HG03521 (cell line): ENCODE measurements at regions not wholly inside any gene's neighbourhood (a gene's known extent, or its start where the extent isn't known, plus 50 kb on each side); places are given as distances from the start of the nearest gene placed in this dataset.
"Not testable (repeated sequence)": the region's sequence is repeated elsewhere in the genome, so short reads cannot be mapped to it uniquely, and the experiment has no call there.

Experiments used
- ATAC-seq: cut with Tn5 transposase; IDR thresholded peaks from one replicate; pipeline ENCODE4 v1.9.1; 2021; ENCODE audit warnings: mild to moderate bottlenecking, moderate library complexity; ENCODE audit not compliant: unreplicated experiment

DNA sequence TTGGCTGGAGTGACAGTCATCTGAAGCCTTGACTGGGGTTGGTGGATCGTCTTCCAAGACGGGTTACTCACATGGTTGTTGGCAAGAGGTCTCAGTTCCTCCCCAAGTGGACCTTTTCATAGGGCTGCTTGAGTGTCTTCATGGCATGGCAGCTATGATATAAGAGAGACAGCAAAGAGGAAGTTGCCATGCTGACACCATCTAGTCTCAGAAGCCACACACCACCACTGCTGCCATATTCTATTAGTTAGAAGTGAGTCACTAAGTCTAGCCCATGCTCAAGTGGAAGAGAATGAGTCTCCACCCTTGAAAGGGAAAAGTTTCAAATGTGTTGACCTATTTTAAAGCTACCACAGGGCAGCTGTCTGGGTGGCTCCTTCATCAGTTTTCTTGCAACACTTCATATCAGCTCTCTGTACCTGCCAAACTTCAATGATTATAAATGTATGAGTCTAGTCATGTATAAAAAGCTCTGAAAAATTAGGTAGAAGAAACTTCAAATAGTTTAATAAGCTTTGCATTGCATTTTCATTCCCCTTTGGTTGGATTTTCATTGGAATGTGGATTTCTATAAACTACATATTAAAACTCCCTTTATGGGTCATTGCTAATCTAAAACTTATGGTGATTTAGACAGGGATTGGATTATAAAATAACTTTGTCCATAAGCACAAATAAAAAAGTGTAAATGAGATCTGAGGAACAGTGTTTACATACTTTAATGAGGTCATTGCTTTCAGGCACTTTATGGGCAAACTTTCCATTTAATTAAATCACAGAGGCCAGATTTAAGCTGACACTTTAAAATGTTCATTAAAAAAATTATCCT, 68.0 kb upstream of the ATXN3L start:
- no peak for ATAC-seq

DNA sequence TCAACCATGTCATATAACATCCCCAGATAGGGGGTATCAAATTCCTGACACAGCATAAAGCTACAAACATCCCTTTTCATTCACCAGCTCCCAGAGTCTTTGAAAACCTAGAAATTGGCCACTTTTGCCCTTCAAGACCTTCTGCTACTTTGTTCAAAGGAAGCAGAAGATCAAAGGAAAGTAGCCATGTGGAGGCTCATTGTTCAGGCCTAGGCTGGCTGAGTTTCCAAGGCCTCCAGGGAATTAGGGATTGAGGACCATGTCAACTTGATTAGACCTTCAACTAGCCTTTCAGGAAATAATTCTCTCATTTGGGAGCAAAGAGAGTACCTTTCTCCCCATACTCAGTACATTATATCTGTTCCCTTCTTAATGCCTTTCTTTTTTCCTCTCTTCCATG, 66.8 kb upstream of the ATXN3L start:
- ATAC-seq: no peak

DNA sequence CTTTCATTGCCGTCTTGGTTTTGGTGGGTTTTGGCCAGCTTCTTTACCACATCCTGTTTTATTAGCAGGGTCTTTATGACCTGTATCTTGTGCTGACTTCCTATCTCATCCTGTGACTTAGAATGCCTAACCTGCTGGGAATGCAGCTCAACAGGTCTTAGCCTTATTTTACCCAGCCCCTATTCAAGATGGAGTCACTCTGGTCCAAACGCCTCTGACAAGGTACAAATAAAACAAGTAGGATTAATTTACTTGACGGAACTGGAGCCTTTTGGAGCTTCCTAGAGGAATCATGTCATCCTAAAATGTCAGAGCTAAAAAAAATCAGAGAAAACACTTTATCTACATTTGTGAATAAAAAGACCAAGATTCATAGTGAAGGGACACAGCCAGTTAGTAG, 66.2 kb upstream of the ATXN3L start:
- no peak for ATAC-seq

DNA sequence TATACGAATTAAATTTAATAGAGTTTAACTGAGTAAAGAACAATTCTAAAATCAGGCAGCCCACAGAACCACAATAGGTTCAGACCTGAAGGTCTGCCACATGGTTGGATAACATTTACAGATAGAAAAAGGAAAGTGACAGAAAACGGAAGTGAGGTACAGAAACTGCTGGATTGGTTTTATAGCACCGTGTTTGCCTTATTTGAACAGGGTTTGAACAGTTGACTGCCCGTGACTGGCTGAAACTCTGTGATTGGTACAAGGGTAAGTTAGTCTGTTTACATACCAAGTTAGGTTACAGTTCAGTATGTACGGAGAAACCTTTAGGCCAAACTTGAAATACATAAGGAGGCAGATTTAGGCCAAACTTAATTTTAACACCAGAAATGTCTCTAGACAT, 64.1 kb upstream of the ATXN3L start:
- ATAC-seq: no peak

DNA sequence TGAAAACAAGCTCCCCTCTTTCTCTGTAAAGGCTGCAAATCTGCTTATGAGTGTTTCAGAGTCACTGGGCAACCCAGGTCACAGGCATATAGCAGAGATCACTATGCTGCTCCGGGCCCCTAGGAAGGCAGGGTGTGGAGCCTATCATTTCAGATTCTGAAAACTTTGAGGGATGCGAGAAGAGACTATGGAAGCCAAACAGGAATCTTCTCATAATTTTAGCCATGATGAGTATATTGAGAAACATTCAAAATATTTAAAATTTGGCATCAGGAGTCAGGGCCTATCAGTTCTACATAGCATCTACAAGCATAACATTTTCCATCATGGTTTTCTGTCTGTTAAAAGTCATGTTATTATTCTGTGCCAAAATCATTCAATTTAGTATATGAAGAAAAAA, 61.7 kb upstream of the ATXN3L start:
- no peak for ATAC-seq

DNA sequence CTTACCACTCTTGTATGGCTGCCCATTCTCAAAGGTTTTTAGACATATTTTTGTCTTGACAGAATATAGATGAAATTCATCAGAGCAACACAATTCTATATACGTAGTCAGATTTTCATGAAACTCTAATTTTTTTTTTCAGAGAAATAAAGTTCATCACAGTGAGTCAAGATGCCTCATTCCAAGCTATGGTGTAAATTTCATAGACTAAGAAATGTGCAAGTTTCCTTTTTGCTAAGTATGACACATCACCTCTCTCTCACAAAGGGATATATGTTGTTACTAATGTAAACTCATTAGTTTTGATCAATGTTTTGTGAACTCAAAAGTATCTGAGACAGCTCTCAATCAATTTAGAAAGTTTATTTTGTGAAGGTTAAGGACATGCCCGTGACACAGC, 60.4 kb upstream of the ATXN3L start:
- ATAC-seq: no peak

DNA sequence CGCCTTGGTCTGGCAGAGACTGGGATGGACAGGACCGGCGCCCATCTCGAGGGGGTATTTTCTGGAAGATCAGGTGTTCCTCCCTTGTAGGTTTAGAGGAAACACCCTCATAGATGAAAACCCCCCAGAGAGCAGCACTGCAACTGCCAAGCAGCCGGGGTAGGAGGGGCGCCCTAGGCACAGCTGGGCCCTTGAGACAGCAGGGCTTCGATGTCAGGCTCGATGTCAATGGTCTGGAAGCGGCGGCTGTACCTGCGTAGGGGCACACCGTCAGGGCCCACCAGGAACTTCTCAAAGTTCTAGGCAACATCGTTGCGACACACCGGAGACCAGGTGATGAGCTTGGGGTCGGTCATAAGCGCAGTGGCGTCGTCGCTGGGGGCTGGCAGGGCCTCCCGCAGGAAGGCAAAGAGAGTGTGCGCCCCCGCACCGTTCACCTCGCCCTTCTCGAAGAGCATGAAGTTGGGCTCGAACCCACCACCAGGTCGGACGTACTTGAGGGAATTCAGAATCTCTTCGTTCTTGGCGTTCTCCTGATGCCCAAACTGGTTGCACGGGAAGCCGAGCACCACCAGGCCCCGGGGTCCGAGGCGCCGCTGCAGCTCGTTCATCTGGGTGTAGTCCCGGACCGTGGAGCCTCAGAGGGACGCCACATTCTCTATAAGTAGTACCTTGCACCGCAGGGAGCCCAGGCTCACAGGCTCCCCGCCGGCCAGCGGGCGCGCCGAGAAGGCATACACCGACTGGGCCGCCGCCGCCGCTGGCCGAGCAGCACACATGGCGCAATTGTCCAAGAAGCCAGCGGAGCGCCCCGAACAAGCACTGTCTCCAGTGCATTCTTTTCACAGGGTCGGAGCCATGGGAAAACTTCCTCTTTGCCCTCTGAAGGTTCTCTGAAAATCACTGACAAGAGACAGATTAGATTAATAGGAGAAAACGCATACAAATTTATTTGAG, 59.0 kb upstream of the ATXN3L start:
- ATAC-seq: not testable (repeated sequence)

DNA sequence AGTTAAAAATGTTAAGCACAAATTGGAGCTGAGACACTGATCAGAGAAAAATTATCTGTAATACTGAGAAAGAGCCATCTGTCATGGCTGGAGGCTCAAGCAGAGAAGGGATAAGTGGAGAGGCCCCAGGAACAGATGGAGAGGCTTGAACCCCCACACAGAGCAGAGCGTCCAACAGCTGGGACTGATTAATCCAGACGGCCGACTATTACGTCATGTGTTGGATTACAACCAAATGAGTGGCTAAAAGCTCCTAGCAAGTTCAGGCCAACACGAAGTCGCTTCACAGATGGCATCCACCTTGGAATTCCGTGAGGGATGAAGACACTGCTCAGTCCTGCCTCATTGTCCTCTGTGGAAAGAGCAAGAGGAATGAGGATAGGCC, 57.7 kb upstream of the ATXN3L start:
- ATAC-seq: no peak

DNA sequence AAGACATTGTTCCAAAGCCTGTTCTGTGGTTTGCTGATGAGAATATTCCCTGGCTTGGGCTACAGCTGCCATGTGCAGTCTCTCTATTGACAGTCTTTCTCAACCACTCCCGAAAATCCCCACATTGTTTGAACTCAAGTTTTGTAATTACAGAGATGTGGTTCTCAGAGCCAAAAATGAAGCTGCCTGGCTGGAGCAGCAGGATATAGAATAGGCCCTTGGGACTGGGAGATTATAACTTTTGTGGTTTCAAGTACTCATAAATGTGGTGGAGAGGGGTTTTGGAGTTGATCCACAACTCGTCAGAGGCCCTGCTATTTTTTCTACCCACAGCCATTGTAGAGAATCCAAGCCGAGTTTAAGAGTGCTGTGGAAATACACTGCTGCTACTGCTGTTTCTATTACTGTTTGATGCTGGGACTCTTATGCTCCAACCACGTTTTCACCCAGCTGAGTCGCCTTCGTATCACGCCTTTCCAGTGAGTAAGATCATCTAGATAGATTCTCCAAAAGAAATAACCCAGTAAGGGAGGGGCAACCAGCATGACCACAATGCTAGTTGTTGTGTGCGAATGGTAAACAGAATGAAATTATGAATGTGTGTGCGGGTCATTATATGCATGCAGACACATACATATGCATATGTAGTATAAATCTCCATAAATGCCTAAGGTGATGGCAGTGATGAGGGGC, 57.1 kb upstream of the ATXN3L start:
- ATAC-seq: no peak

DNA sequence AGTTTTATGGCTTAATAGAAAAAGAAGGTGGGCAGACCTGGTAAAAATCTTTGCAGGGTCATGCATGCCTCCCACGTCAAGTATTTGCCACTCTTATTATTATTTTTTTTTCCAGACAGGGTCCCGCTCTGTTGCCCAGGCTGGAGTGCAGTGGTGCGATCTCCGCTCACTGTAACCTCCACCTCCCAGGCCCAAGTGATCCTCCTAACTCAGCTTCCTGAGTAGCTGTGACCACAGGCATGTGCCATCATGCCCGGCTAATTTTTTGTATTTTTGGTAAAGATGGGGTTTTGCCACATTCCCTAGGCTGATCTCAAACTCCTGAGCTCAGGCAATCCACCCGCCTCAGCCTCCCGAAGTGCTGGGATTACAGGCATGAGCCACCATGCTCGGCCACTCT, 55.7 kb upstream of the ATXN3L start:
- ATAC-seq: not testable (repeated sequence)

DNA sequence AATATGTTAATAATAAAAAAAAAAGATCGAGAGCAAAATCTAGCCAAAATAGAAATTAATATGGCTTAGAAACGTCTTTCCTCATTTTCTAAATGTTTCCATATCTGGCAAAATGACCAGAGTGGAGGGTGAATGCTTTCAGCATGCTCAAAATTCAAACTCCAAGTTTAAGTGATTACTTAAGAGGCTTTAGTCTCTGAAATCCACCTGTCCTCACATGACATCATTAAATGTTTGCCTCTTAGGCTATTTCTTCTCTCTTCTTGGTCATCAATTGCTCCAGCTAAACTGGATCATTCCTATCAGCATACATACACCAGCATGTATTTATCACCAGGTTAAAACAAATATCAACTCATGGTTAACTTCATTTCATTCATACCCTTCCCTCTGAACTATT, 54.5 kb upstream of the ATXN3L start:
- ATAC-seq: no peak

DNA sequence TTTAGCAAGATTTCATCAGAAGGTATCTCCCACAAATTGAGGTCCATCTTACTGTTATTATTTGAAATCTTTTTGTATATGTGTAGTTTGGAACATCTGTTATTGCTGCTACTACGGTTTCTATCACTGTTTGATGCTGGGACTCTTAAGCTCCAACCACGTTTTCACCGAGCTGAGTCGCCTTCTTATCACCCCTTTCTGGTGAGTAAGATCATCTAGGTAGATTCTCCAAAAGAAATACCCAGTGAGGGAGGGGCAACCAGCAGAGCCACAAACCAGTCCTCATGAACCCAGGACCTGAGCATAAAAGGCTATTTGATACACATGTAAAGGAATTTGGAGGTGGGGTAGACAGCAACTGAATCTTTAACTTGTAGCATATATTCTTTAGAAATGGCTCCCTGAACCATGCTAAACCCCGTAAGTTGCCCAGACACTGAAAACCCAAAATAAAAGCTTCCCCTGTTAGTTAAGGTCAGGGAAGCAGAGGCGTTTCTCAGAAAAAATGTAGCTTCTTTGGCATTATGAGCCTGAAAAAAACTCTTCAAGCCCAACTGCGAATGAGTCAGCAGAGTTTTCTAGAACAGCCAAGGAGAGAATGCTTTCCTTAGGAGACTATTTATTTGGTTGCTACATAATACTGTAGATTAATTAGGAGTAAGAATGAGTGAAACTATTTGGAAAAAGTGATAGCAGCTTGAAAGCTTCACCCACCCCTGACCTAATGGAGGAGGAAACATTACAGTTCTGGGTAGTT, 53.8 kb upstream of the ATXN3L start:
- no peak for ATAC-seq

DNA sequence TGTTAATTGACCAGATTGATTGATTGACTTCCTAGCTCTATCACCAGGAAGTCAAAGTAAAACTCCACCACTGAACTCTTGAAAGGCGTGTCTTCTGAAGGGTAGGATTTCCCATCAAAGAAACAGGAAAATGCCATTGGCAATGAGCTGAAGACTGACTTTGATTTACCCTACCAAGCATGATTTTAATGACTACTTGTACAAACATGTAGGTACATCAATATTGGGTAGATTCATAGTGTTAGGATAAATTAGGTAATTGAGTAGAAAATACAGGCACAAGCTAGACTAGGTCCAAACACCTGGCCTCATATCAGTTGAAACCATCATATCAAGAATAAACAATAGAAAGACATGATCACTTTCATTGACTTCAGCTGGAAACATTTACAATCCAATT, 53.2 kb upstream of the ATXN3L start:
- no peak for ATAC-seq

DNA sequence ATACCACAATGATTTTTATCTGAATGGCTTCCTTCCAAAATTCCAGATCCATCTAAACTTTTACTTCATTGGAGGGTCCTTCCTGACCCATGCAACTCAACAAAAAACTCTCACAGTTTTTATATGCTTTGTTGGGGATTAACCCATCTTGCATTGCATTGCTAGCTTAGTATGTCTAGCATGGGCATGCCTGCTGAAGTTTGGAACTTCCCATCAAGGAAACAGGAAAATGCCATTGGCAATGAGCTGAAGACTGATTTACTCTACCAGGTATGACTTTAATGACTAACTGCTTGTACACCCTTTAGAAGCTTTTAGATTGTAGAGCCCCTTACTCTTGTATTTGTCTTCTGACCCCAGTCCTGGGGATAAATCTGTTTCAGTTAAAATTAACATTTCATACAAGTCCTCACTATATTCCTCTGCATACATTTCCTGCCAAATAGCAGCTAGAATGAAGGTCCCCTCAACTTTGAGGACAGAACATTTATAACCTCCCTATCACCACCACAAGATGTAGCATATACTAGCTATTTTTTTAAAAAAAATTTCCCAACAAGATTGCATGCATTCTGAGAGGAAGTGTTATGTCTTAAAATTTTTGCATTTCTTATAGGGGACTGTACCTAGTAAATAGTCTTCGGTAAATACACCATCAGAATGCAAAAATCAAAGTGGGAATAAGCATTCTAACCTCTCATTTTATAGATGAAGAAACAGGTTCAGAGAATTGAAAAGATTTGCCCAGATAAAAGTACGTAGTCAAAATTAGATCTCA, 52.5 kb upstream of the ATXN3L start:
- ATAC-seq: no peak

DNA sequence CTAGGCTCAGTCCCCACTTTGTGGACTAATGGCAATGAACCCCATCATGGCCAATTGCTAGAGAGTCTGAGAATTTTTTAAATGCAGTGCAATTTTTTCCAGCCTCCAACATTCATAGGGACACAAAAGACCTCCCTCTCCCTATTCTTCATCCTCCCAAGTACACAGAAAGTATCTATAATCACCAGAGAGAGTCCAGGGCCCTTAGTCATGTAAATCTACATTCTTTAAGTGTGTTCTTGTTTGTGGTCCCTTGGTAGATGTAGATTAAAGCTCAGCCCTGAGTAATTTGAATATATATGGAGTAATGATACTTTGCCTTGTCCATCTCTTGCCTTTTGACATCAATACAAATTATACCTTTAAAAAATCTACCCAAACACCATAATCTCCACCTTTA, 51.3 kb upstream of the ATXN3L start:
- no peak for ATAC-seq

DNA sequence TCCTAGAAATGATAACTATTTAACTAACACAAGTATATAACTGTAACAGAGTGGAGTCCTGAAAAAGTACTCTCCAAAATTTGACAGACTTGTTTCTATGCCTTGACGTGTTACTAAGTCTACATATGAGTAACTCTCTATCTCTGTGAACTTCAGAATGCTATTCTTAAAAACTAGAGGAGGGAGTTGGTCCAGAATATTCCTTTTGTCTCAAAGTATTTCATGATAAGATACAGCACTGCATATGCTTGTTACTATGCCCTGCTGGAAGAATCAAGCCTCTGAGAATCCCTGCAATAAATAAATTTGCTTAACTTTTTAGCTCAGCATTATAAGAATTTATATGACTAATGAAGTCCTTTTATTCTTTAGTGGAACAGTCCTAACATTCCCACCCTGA, 50.9 kb upstream of the ATXN3L start:
- no peak for ATAC-seq
